ENCODE measurements at regions not wholly inside any gene's neighbourhood (a gene's known extent, or its start where the extent isn't known, plus 50 kb on each side); places are given as distances from the start of the nearest gene placed in this dataset.
"Not testable (repeated sequence)": the region's sequence is repeated elsewhere in the genome, so short reads cannot be mapped to it uniquely, and the experiment has no call there.

GRCh38 chr15:70236341-70237086 is 138.8 kb upstream of the TLE3 start:
- no peak overlapping the region for H3K27ac ChIP-seq (ENCODE audit: low read depth, low read length)
- H3K36me3 ChIP-seq (ENCODE audit: control insufficient read depth, insufficient read depth, low read length): no peaks in the 10 kb centered on the region
- no peaks in the 10 kb centered on the region for H3K27me3 ChIP-seq (ENCODE audit: control insufficient read depth, insufficient read depth, low read length)
- no peak overlapping the region for H3K4me3 ChIP-seq (ENCODE audit: low read depth, low read length)
- no peaks in the 10 kb centered on the region for H3K4me1 ChIP-seq (ENCODE audit: control insufficient read depth, insufficient read depth, low read length)
- no peak overlapping the region for H3K9ac ChIP-seq (ENCODE audit: low read length)
- H3K9me3 ChIP-seq (ENCODE audit: control insufficient read depth, insufficient read depth, low read depth, low read length): peaks cover 12% of the 10 kb centered on the region

DNA sequence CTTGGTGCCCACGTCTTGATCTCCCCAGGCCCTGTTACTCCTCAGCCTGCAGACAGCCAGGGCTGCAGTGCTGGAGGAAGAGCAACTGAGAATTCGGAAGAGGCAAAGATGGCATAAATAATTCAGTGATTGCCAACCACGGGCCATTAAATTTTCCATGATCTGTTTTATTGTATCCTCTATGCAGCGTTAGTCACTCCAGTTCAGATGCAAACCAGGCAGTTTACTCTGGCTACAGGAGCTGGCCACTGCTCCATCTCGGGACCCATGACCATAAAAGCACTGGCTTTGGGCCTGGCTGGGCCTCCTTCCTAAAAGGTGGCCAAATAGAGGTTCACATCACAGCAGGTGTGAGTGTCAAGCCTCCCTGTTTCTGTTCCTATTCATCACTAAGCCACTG is 137.6 kb upstream of the TLE3 start:
- no peak overlapping the region for H3K4me3 ChIP-seq (ENCODE audit: low read depth, low read length)

GRCh38 chr15:70234256-70234905 is 136.7 kb upstream of the TLE3 start:
- Histone ChIP-seq H3K27me3 (ENCODE audit: control insufficient read depth, insufficient read depth, low read length) (no peaks in the 10 kb centered on the region), H3K36me3 (ENCODE audit: control insufficient read depth, insufficient read depth, low read length) (no peaks in the 10 kb centered on the region), H3K9me3 (ENCODE audit: control insufficient read depth, insufficient read depth, low read depth, low read length) (peaks cover 19% of the 10 kb centered on the region), H3K27ac (ENCODE audit: low read depth, low read length) (no peak overlapping the region), H3K9ac (ENCODE audit: low read length) (no peak overlapping the region), H3K4me1 (ENCODE audit: control insufficient read depth, insufficient read depth, low read length) (no peaks in the 10 kb centered on the region), H3K4me3 (ENCODE audit: low read depth, low read length) (no peak overlapping the region)

More for the DNA sequence above, 137.6 kb upstream of the TLE3 start:
- Histone ChIP-seq H3K27me3 (ENCODE audit: control insufficient read depth, insufficient read depth, low read length) (no peaks in the 10 kb centered on the region), H3K36me3 (ENCODE audit: control insufficient read depth, insufficient read depth, low read length) (no peaks in the 10 kb centered on the region), H3K9ac (ENCODE audit: low read length) (no peak overlapping the region), H3K9me3 (ENCODE audit: control insufficient read depth, insufficient read depth, low read depth, low read length) (peaks cover 17% of the 10 kb centered on the region), H3K4me1 (ENCODE audit: control insufficient read depth, insufficient read depth, low read length) (no peaks in the 10 kb centered on the region), H3K27ac (ENCODE audit: low read depth, low read length) (no peak overlapping the region)

DNA sequence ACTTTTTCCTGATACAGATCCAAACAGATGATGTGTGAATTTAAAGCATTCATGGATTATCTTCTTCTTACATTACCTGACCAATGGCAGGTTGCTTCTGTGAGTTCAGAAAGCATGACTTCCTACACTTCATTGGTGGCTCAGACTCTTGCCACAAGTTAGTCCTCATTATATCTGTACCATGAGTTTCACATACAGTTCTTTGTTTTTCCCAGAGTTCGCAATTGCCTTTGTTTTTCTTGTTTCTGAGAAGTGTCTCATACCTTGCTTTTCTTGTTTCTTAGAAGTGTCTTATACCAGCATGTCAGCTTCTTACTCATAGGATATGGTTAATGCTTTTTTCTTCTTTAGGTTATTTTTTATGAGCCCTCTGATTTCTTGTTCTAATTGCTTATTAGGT is 133.8 kb upstream of the TLE3 start:
- Histone ChIP-seq H3K9me3 (ENCODE audit: control insufficient read depth, insufficient read depth, low read depth, low read length) (peaks cover 19% of the 10 kb centered on the region), H3K4me1 (ENCODE audit: control insufficient read depth, insufficient read depth, low read length) (peaks cover 6% of the 10 kb centered on the region; the same call in 1 of the 2 replicates), H3K27ac (ENCODE audit: low read depth, low read length) (no peak overlapping the region), H3K36me3 (ENCODE audit: control insufficient read depth, insufficient read depth, low read length) (no peaks in the 10 kb centered on the region), H3K27me3 (ENCODE audit: control insufficient read depth, insufficient read depth, low read length) (no peaks in the 10 kb centered on the region), H3K4me3 (ENCODE audit: low read depth, low read length) (no peak overlapping the region), H3K9ac (ENCODE audit: low read length) (no peak overlapping the region)

GRCh38 chr15:70227918-70228317 is 130.2 kb upstream of the TLE3 start:
- not testable (repeated sequence) for H3K4me1 ChIP-seq (ENCODE audit: control insufficient read depth, insufficient read depth, low read length); H3K27me3 ChIP-seq (ENCODE audit: control insufficient read depth, insufficient read depth, low read length); H3K4me3 ChIP-seq (ENCODE audit: low read depth, low read length); H3K9ac ChIP-seq (ENCODE audit: low read length); H3K36me3 ChIP-seq (ENCODE audit: control insufficient read depth, insufficient read depth, low read length); H3K27ac ChIP-seq (ENCODE audit: low read depth, low read length)
- peaks cover 19% of the 10 kb centered on the region for H3K9me3 ChIP-seq (ENCODE audit: control insufficient read depth, insufficient read depth, low read depth, low read length)

- no peak overlapping the region for H3K9ac ChIP-seq (ENCODE audit: low read length)
- no peaks in the 10 kb centered on the region for H3K36me3 ChIP-seq (ENCODE audit: control insufficient read depth, insufficient read depth, low read length)
- no peaks in the 10 kb centered on the region for H3K27me3 ChIP-seq (ENCODE audit: control insufficient read depth, insufficient read depth, low read length)
- peaks cover 13% of the 10 kb centered on the region for H3K9me3 ChIP-seq (ENCODE audit: control insufficient read depth, insufficient read depth, low read depth, low read length)
- no peak overlapping the region for H3K27ac ChIP-seq (ENCODE audit: low read depth, low read length)
- H3K4me3 ChIP-seq (ENCODE audit: low read depth, low read length): no peak overlapping the region
- peaks cover 6% of the 10 kb centered on the region; the same call in 1 of the 2 replicates for H3K4me1 ChIP-seq (ENCODE audit: control insufficient read depth, insufficient read depth, low read length)
These were observed 129.4 kb upstream of the TLE3 start for GRCh38 chr15:70227147-70227546.

GRCh38 chr15:70226337-70226980 is 128.7 kb upstream of the TLE3 start:
- Histone ChIP-seq H3K4me1 (ENCODE audit: control insufficient read depth, insufficient read depth, low read length) (peaks cover 6% of the 10 kb centered on the region; the same call in 1 of the 2 replicates), H3K36me3 (ENCODE audit: control insufficient read depth, insufficient read depth, low read length) (no peaks in the 10 kb centered on the region), H3K27me3 (ENCODE audit: control insufficient read depth, insufficient read depth, low read length) (no peaks in the 10 kb centered on the region), H3K9me3 (ENCODE audit: control insufficient read depth, insufficient read depth, low read depth, low read length) (peaks cover 7% of the 10 kb centered on the region; the same call in 1 of the 2 replicates), H3K4me3 (ENCODE audit: low read depth, low read length) (no peak overlapping the region), H3K27ac (ENCODE audit: low read depth, low read length) (no peak overlapping the region), H3K9ac (ENCODE audit: low read length) (no peak overlapping the region)

DNA sequence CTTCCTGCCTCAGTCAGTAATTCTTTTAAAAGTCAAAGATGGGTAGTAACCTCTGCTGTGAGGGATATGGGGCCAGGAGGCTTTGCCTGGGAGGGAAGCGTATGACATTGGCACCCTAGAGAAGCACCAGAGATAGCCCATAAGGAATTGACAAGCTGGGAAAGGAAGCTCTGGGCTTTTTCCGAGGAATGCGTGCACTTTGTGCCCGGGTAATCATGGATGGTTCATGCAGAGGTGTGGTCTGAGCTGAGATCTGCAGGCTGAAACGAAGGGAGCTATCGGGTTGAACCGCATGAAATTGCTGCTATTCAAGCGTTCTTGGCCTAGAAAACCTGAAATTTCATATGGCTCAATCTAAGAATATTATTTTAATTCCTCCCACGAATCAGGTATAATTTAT is 127.7 kb upstream of the TLE3 start:
- H3K27ac ChIP-seq (ENCODE audit: low read depth, low read length): no peak overlapping the region
- peaks cover 2% of the 10 kb centered on the region; the same call in 1 of the 2 replicates for H3K9me3 ChIP-seq (ENCODE audit: control insufficient read depth, insufficient read depth, low read depth, low read length)
- H3K27me3 ChIP-seq (ENCODE audit: control insufficient read depth, insufficient read depth, low read length): no peaks in the 10 kb centered on the region
- peaks cover 6% of the 10 kb centered on the region; the same call in 1 of the 2 replicates for H3K4me1 ChIP-seq (ENCODE audit: control insufficient read depth, insufficient read depth, low read length)
- H3K9ac ChIP-seq (ENCODE audit: low read length): no peak overlapping the region
- no peak overlapping the region for H3K4me3 ChIP-seq (ENCODE audit: low read depth, low read length)
- no peaks in the 10 kb centered on the region for H3K36me3 ChIP-seq (ENCODE audit: control insufficient read depth, insufficient read depth, low read length)

GRCh38 chr15:70222606-70223005 is 124.9 kb upstream of the TLE3 start:
- Histone ChIP-seq H3K4me3 (ENCODE audit: low read depth, low read length) (no peak overlapping the region), H3K4me1 (ENCODE audit: control insufficient read depth, insufficient read depth, low read length) (peaks cover 11% of the 10 kb centered on the region; the same call in 1 of the 2 replicates), H3K27ac (ENCODE audit: low read depth, low read length) (no peak overlapping the region), H3K27me3 (ENCODE audit: control insufficient read depth, insufficient read depth, low read length) (no peaks in the 10 kb centered on the region), H3K36me3 (ENCODE audit: control insufficient read depth, insufficient read depth, low read length) (no peaks in the 10 kb centered on the region), H3K9me3 (ENCODE audit: control insufficient read depth, insufficient read depth, low read depth, low read length) (no peaks in the 10 kb centered on the region), H3K9ac (ENCODE audit: low read length) (no peak overlapping the region)

DNA sequence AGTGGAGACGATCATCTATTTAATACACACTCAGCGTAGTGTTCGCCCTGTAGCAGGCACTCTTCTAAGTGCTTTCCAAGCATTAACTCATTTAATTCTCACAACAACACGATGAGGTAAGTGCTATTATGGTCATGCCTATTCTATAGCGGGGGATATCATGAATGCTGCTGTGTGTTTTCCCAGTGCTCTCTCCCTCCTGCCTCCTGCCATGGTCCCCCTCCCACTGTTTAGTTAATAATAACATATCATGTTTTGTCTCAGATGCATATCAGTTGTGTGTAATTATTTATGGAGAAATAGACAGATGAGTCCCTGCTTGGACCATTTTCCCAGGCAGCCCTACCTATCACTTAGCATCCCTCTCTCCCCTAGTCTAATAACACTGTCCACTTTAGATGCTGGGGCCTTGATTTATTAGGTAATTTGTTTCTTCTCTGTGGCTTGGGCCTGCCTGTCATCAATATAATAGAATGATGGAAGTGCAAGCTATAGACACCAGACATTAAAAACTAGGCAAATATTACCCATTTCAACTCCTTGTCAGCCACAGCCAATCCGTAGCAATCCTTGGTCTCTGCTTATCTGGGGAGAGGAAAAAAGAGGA is 122.9 kb upstream of the TLE3 start:
- Histone ChIP-seq H3K4me3 (ENCODE audit: low read depth, low read length) (no peak overlapping the region), H3K9me3 (ENCODE audit: control insufficient read depth, insufficient read depth, low read depth, low read length) (no peaks in the 10 kb centered on the region), H3K27ac (ENCODE audit: low read depth, low read length) (no peak overlapping the region), H3K27me3 (ENCODE audit: control insufficient read depth, insufficient read depth, low read length) (no peaks in the 10 kb centered on the region), H3K4me1 (ENCODE audit: control insufficient read depth, insufficient read depth, low read length) (peaks cover 7% of the 10 kb centered on the region; the same call in 1 of the 2 replicates), H3K36me3 (ENCODE audit: control insufficient read depth, insufficient read depth, low read length) (no peaks in the 10 kb centered on the region), H3K9ac (ENCODE audit: low read length) (no peak overlapping the region)
